ENCODE measurements at regions not wholly inside any gene's neighbourhood (a gene's known extent, or its start where the extent isn't known, plus 50 kb on each side); places are given as distances from the start of the nearest gene placed in this dataset.

GRCh38 chr4:120236873-120237272, 170.2 kb upstream of the MAD2L1 start:
- TF ChIP-seq POLR2A (IDR thresholded peaks at IDR 0.05; ENCODE audit: low read depth, low read length), result no peak
- no peak for TF ChIP-seq POLR2AphosphoS5 (IDR thresholded peaks at IDR 0.05; ENCODE audit: low read depth, low read length)

All from GM12892 (cell line).